ENCODE measurements at regions not wholly inside any gene's neighbourhood (a gene's known extent, or its start where the extent isn't known, plus 50 kb on each side); places are given as distances from the start of the nearest gene placed in this dataset.
"Not testable (repeated sequence)": the region's sequence is repeated elsewhere in the genome, so short reads cannot be mapped to it uniquely, and the experiment has no call there.

DNA sequence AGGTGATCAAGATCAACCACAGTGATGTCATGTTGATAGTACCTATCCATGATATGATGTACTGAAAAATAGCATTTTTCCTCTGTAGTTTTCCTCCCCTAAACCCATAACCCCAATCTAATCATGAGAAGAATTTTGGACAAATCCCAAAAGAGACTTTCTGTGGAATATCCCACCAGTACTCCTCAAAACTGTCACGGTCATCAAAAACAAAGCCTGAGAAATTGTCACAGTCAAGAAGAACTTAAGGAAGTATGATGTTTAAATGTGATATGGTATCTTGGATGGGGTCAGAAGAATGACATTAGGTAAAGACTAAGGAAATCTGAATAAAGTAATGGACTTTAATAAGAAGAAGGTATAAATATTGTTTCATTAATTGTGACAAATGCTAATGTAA, 248.8 kb downstream of the RMST start:
- no peak overlapping the region for H3K27ac Mint-ChIP-seq (ENCODE audit: unreplicated experiment)
- peaks cover 44% of the 10 kb centered on the region for H3K4me1 Mint-ChIP-seq (ENCODE audit: low read depth, unreplicated experiment)
- intact Hi-C loops (cut with micrococcal nuclease; ENCODE audit: unreplicated experiment) = loop anchor here (5.0 to 10.0 kb wide), 2 partner anchors 231 to 663 kb away; no protein-coding TSS in a partner anchor
- CTCF ChIA-PET = no interaction called here
- peaks cover 3% of the 10 kb centered on the region for H3K9me3 Mint-ChIP-seq (ENCODE audit: low read depth, unreplicated experiment)
- H3K4me3 Mint-ChIP-seq (ENCODE audit: low read depth, unreplicated experiment) = no peak overlapping the region
- TF ChIP-seq, protein P1, sequence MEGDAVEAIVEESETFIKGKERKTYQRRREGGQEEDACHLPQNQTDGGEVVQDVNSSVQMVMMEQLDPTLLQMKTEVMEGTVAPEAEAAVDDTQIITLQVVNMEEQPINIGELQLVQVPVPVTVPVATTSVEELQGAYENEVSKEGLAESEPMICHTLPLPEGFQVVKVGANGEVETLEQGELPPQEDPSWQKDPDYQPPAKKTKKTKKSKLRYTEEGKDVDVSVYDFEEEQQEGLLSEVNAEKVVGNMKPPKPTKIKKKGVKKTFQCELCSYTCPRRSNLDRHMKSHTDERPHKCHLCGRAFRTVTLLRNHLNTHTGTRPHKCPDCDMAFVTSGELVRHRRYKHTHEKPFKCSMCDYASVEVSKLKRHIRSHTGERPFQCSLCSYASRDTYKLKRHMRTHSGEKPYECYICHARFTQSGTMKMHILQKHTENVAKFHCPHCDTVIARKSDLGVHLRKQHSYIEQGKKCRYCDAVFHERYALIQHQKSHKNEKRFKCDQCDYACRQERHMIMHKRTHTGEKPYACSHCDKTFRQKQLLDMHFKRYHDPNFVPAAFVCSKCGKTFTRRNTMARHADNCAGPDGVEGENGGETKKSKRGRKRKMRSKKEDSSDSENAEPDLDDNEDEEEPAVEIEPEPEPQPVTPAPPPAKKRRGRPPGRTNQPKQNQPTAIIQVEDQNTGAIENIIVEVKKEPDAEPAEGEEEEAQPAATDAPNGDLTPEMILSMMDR (IDR thresholded peaks at IDR 0.05; ENCODE audit: unreplicated experiment) = no peak
- DNase-seq = no peak
- H3K36me3 Mint-ChIP-seq (ENCODE audit: insufficient read depth, unreplicated experiment) = no peaks in the 10 kb centered on the region
- H3K27me3 Mint-ChIP-seq (ENCODE audit: unreplicated experiment) = no peaks in the 10 kb centered on the region
- BruUV-seq (replicated peaks) = no TSS peak

DNA sequence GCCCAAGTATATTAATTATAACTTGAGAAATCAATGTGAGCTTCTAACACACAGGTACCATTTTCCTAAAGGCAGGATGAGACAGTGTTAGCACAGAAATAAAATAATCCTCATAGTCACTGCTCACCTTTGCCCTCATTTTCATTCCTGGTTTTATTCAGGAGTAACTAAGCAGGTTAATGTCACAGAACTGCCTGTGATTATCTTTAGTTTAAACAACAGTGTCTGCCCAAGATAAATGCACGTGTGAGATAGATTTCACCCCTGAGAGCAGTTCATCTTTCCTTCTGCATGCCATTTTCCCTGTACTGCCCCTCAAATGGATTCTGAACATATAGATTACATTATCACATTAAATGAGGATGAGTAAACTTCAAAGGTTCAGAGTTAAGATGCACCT, 250.7 kb downstream of the RMST start:
- TF ChIP-seq, protein P1 (IDR thresholded peaks at IDR 0.05; ENCODE audit: unreplicated experiment) = no peak
- no peaks in the 10 kb centered on the region for H3K27me3 Mint-ChIP-seq (ENCODE audit: unreplicated experiment)
- peak overlapping the region; percentile 8 for H3K27ac Mint-ChIP-seq (ENCODE audit: unreplicated experiment)
- BruUV-seq (replicated peaks) = no TSS peak
- intact Hi-C loops (cut with micrococcal nuclease; ENCODE audit: unreplicated experiment) = loop anchor here (2.0 to 10.0 kb wide), 3 partner anchors 229 to 662 kb away; no protein-coding TSS in a partner anchor
- peaks cover 44% of the 10 kb centered on the region for H3K4me1 Mint-ChIP-seq (ENCODE audit: low read depth, unreplicated experiment)
- no peak overlapping the region for H3K4me3 Mint-ChIP-seq (ENCODE audit: low read depth, unreplicated experiment)
- H3K9me3 Mint-ChIP-seq (ENCODE audit: low read depth, unreplicated experiment) = peaks cover 3% of the 10 kb centered on the region
- DNase-seq = no peak
- H3K36me3 Mint-ChIP-seq (ENCODE audit: insufficient read depth, unreplicated experiment) = no peaks in the 10 kb centered on the region
- CTCF ChIA-PET = no interaction called here

DNA sequence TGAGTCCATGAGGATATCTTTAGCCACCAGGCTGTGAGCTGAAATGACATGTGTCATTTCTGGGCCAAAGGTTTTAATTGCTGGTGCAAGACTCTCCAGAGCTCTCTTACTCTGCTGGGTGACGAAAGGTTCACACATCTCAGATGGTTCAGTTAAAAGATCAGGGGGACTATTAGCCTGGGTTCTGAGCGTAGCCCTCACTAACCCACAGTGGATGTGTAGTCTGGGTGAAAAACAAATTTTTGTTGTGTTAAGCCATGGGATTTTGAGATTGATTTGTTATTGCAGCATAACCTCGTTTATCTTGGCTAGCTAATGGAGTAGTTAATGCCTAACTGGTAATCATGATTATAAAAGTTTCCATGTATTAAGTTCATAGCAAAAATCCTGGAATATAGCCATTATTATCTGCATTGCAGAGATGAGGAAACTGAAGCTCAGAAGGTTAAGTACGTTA, 251.5 kb downstream of the RMST start:
- H3K4me1 Mint-ChIP-seq (ENCODE audit: low read depth, unreplicated experiment) = peaks cover 44% of the 10 kb centered on the region
- peaks cover 1% of the 10 kb centered on the region for H3K9me3 Mint-ChIP-seq (ENCODE audit: low read depth, unreplicated experiment)
- BruUV-seq (replicated peaks) = no TSS peak
- CTCF ChIA-PET = interaction anchor here (0.9 to 1.5 kb wide), 2 partner anchors 247 to 400 kb away, joined by 3 to 6 read pairs; no protein-coding TSS in a partner anchor
- intact Hi-C loops (cut with micrococcal nuclease; ENCODE audit: unreplicated experiment) = loop anchor here (2.0 to 10.0 kb wide), 3 partner anchors 228 to 661 kb away; no protein-coding TSS in a partner anchor
- H3K4me3 Mint-ChIP-seq (ENCODE audit: low read depth, unreplicated experiment) = no peak overlapping the region
- no peak for DNase-seq
- no peaks in the 10 kb centered on the region for H3K27me3 Mint-ChIP-seq (ENCODE audit: unreplicated experiment)
- peak overlapping the region; percentile 42 for H3K27ac Mint-ChIP-seq (ENCODE audit: unreplicated experiment)
- TF ChIP-seq, protein P1 (IDR thresholded peaks at IDR 0.05; ENCODE audit: unreplicated experiment) = no peak
- no peaks in the 10 kb centered on the region for H3K36me3 Mint-ChIP-seq (ENCODE audit: insufficient read depth, unreplicated experiment)

DNA sequence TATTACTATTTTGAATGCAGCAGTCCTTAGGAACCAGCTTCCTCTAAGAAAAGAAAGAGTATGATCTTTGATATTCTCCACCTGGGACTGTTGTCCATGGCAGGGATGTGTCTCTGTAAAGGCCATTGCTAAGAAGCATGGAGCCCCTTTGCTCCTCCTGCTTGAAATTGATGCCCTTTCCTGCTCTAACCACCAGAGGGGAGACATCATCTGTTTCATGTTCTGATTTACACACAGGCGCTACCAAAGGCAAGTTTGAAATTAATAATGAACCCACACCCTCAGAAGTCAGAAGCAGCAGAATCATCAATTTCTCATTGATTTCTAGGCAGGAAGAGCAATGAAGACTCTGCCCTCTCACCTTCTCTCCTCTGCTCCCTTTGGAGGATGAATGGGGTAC, 253.8 kb downstream of the RMST start:
- peak; percentile 30 for DNase-seq
- Mint-ChIP-seq H3K9me3 (ENCODE audit: low read depth, unreplicated experiment) (peaks cover 3% of the 10 kb centered on the region), H3K4me1 (ENCODE audit: low read depth, unreplicated experiment) (peaks cover 44% of the 10 kb centered on the region), H3K27ac (ENCODE audit: unreplicated experiment) (no peak overlapping the region), H3K36me3 (ENCODE audit: insufficient read depth, unreplicated experiment) (no peaks in the 10 kb centered on the region), H3K27me3 (ENCODE audit: unreplicated experiment) (no peaks in the 10 kb centered on the region), H3K4me3 (ENCODE audit: low read depth, unreplicated experiment) (no peak overlapping the region)
- intact Hi-C loops (cut with micrococcal nuclease; ENCODE audit: unreplicated experiment) = loop anchor here (2.0 to 10.0 kb wide), 2 partner anchors 244 to 658 kb away; no protein-coding TSS in a partner anchor
- CTCF ChIA-PET = no interaction called here
- TF ChIP-seq, protein P1 (IDR thresholded peaks at IDR 0.05; ENCODE audit: unreplicated experiment) = peak; percentile 56
- BruUV-seq (replicated peaks) = no TSS peak

DNA sequence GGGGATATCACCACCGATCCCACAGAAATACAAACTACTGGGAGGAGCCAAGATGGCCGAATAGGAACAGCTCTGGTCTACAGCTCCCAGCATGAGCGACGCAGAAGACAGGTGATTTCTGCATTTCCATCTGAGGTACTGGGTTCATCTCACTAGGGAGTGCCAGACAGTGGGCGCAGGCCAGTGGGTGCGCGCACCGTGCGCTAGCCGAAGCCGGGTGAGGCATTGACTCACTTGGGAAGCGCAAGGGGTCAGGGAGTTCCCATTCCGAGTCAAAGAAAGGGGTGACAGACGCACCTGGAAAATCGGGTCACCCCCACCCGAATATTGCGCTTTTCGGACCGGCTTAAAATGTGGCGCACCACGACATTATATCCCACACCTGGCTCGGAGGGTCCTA, 261.2 kb downstream of the RMST start:
- BruUV-seq (replicated peaks); H3K4me3 Mint-ChIP-seq (ENCODE audit: low read depth, unreplicated experiment); H3K4me1 Mint-ChIP-seq (ENCODE audit: low read depth, unreplicated experiment); H3K27me3 Mint-ChIP-seq (ENCODE audit: unreplicated experiment); H3K9me3 Mint-ChIP-seq (ENCODE audit: low read depth, unreplicated experiment); CTCF ChIA-PET; H3K27ac Mint-ChIP-seq (ENCODE audit: unreplicated experiment); H3K36me3 Mint-ChIP-seq (ENCODE audit: insufficient read depth, unreplicated experiment); DNase-seq; intact Hi-C loops (cut with micrococcal nuclease; ENCODE audit: unreplicated experiment): not testable (repeated sequence)
